ENCODE measurements at regions not wholly inside any gene's neighbourhood (a gene's known extent, or its start where the extent isn't known, plus 50 kb on each side); places are given as distances from the start of the nearest gene placed in this dataset.
"Not testable (repeated sequence)": the region's sequence is repeated elsewhere in the genome, so short reads cannot be mapped to it uniquely, and the experiment has no call there.

DNA sequence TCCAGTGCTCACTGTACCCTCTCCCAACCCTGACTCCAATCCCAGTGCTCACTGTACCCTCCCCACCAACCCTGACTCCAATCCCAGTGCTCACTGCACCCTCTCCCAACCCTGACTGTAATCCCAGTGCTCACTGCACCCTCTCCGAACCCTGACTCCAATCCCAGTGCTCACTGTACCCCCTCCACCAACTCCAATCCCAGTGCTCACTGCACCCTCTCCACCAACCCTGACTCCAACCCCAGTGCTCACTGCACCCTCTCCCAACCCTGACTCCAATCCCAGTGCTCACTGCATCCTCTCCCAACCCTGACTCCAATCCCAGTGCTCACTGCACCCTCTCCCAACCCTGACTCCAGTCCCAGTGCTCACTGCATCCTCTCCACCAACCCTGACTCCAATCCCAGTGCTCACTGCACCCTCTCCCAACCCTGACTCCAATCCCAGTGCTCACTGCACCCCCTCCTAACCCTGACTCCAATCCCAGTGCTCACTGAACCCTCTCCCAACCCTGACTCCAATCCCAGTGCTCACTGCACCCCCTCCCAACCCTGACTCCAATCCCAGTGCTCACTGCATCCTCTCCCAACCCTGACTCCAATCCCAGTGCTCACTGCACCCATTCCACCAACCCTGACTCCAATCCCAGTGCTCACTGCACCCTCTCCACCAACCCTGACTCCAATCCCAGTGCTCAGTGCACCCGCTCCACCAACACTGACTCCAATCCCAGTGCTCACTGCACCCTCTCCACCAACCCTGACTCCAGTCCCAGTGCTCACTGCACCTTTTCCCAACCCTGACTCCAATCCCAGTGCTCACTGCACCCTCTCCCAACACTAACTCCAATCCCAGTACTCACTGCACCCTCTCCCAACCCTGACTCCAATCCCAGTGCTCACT is 136.3 kb upstream of the ZNF618 start:
- not testable (repeated sequence) for DNase-seq (ENCODE audit: low read depth in 2 of 3, low spot score in 2 of 3)

DNA sequence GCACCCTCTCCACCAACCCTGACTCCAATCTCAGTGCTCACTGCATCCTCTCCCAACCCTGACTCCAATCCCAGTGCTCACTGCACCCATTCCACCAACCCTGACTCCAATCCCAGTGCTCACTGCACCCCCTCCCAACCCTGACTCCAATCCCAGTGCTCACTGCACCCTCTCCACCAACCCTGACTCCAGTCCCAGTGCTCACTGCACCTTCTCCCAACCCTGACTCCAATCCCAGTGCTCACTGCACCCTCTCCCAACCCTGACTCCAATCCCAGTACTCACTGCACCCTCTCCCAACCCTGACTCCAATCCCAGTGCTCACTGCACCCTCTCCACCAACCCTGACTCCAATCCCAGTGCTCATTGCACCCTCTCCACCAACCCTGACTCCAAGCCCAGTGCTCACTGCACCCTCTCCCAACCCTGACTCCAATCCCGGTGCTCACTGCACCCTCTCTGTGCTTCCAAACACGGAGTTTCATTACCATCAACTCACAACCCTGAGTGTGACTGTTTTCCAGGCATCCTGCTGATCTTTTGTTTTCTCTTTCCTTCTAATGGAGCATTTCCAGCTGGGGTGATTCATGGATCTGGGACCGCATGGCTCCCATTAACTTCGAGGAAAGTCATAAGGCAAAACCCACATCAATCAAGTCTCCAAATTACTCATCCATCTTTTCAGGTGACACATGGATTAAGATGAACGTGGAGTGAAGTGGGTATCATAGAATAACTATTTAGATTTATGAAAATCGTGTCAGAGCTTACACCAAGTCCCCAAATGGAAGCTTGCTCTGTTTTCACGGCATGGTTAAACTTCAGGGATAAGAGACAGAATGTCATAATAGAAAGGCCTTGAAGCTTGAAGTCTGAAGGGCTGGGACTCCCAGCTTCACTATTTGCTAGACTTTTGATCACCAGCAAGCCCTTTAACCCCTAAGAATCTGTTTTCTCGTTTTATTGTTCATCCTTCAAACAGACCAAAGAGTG is 135.3 kb upstream of the ZNF618 start:
- DNase-seq (ENCODE audit: low read depth in 2 of 3, low spot score in 2 of 3), result not testable (repeated sequence)

DNA sequence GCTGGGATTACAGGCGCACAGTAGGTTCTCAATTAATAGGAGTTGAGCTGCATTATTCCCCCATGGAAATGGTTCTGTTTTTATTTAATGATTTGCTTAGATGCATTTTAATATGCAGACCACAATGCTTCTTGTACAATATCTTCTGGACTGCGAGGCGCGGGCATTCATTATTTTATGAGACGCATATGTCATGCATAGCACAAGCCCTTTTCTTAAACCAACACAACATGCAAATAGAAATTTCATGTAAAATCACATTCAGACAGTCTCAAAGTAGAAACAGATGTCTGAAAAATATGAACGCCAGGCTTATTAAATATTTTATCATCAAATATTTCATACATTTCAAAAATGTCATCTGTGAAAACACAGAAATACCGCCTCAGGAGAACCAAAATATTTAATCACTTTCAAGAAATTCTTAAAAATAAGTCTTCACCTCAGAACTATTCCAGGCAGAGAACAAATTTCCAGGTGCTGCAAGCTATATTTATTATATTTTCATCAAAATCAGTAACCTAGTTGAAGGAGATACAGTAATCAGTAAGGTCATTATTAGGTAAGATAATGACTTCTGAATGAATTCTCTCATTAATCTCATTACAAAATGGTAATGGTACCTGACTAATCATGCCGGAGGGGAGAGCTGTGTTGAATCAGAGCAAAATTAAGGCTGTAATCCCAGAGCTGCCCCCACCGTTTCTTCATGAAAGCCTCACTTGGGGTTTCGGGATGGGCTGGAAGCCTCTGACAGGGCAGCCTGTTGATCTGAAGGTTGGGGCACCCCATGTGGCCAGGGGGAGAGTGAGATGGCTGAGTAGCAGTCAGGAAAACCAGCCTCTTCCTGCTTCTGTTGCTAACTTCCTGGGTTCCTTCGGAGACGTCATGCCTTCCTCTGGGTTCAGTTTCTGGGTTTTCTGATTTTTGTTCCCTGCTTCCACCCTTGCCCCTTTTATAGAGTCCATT is 133.9 kb upstream of the ZNF618 start:
- no peak for DNase-seq (ENCODE audit: low read depth in 2 of 3, low spot score in 2 of 3)

DNA sequence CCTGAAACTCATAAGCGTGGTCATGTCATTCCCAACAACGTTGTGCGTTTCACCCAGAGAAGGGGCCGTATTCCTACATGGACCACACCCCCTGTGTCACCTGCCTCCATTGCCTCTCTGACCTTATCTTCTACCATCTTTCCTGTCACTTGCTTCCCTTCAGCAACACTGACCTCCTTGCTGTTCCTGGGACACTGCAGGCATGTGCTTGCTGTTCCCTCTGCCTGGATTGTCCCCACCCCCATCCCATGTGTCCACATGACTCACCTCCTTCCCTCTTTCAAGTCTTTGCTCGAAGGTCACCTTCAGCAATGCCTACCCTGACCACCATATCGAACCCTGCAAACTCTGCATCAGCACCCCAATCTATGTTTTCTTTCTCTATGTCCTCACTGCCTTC is 133.2 kb upstream of the ZNF618 start:
- no peak for DNase-seq (ENCODE audit: low read depth in 2 of 3, low spot score in 2 of 3)

DNA sequence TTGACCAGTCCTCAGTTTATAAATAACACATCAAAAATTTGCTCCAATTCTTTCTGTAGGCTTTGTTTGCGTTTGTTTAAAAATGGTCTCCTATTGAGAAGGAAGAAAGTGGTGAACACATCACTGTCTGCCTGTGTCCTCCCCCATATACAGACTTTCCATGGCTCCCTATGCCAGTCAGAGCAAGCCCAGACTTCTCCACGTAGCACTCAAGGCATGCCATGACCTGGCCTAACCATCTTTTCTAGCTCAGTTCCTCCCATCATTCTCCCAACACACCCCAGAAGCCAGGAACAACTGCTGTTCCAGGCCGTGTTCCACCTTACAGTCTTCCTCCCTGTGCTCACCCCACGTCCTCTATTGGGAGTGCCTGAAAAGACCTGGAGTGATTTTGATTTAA is 129.6 kb upstream of the ZNF618 start:
- no peak for DNase-seq (ENCODE audit: low read depth in 2 of 3, low spot score in 2 of 3)

DNA sequence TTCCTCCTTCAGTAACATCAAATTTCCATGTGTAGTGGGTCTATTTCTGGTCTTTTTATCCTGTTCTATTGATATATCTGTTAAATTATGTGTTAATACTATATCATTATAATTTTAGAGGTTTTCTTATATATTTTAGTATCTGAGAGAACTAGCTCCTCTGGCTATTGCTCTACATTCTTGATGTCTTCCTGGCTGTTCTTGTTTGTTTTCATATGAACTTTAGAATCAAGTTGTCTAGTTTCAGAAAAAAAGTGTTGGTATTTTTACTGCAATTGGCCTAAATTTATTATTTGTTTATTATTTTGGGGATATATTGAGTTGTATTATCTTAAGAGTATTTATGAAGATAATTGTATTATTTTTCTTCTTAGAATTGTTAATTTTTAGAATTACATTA is 128.0 kb upstream of the ZNF618 start:
- DNase-seq (ENCODE audit: low read depth in 2 of 3, low spot score in 2 of 3), result no peak

DNA sequence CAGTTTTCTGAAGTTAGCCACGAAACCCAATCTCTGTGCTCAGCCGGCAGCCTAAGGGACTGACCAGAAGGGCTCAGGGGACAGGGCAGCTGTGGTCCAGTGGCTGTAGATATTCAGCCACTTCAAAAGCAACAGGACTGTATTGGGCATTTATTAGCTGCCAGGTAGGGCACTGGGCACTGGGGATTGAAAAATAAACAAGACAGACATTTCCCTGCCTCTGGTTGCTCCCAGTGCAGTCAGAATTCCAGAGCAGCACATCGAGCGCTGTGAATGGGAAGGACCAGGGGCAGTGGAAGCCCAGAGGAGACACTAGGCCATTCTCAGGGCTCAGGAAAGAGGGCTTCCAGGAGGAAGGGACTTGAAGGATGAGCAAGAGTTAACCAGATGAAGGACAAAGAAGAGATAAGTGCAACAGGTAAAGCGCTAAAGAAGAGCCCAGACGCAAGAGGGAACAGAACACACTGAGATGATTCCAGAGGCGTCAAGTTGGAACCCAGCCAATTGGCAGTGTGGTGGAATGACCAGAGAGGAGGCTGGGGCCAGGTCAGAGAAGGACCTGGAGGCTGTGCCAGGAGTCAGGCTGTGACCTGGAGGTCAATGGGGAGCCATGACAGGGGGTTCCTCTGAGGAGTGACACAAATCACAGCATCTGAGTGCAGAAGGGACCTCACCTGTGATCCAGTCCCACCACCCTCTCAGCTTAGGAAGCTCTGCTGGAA is 122.5 kb upstream of the ZNF618 start:
- DNase-seq (ENCODE audit: low read depth in 2 of 3, low spot score in 2 of 3), result no peak

DNA sequence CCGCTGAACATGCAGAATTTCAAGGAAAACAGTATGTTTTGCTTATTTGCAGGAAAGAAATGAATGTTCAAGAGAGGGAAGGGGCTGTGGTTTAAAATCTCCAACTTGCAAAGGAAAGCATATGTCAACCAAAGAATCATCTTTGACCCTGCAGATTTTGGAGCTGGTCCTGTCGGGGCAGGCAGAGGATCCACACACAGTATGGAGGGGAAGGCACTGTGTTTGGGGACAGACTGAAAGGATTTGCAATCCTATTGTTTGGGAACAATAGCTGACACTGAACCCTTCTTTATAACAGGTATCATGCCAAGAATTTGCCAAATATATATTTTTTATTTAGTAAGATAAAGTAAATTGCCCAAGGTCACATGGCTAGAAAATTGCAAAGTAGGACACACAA is 121.4 kb upstream of the ZNF618 start:
- no peak for DNase-seq (ENCODE audit: low read depth in 2 of 3, low spot score in 2 of 3)

DNA sequence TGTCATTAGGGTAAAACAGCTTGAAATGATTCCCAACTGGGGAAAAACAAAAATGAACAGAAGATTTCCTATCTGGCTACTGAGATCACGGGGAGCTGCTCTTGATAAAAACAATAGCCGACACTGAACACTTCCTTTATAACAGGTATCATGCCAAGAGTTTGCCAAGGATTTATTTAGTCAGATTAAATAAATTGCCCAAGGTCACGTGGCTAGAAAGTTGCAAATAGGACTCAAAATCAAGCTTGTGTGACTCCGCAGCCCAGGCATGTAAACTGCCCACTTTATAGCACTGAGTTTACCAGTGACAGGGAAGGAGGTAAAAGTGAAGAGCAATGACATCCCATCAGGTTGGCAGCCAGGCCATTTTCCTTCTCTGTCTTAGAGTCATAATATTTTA is 120.7 kb upstream of the ZNF618 start:
- DNase-seq (ENCODE audit: low read depth in 2 of 3, low spot score in 2 of 3), result no peak

DNA sequence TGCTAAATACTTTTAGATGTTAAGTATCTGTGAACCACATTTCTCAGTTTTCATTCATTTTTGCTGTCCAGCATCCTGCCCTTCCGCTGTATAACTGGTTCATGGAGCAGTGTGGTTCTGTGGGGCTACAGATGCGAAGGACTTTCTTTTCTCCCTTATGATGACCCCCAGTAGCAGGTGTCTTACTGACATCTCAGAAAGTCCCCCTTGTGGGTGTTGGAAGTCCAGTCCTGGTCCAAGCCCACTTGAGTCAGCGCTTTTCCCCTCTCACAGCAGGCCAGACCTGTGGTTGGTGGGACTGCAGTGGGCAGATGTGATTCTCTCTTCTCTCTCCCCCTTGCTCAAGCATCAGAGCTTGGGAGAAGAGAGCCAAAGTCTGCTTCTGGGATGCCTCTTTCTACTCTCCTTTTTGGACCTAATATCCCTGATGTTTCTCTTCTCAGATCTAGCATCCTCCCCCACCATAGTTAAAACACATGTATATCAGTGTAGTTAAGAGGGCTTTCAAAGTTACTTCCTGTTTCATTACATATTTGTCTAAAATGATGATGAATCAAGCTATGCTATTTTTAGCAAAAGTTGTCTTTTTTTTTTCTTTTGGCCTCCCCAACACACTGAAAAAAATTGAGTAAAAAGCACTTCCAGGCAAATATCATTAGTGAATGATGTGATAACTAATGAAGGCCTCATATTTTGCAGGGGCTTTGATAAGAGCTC is 119.5 kb upstream of the ZNF618 start:
- DNase-seq (ENCODE audit: low read depth in 2 of 3, low spot score in 2 of 3), result no peak

DNA sequence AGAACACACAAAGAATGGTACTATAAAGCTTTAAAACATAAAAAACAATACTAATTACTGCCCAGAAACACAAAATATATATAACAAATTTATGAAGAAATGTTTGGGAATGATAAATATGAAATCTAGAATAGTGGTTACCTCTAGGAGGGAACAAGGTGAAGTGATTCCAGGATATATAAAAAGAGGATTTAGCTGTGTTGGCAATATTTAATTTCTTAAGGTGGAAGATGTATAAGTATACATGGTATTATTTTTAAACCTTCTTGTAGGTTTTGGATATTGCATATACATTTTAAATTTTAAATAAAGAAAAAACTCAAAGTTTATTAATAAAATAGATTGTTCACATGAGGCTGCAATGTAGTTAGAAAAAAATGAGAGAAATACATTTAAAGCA is 112.7 kb upstream of the ZNF618 start:
- no peak for DNase-seq (ENCODE audit: low read depth in 2 of 3, low spot score in 2 of 3)

DNA sequence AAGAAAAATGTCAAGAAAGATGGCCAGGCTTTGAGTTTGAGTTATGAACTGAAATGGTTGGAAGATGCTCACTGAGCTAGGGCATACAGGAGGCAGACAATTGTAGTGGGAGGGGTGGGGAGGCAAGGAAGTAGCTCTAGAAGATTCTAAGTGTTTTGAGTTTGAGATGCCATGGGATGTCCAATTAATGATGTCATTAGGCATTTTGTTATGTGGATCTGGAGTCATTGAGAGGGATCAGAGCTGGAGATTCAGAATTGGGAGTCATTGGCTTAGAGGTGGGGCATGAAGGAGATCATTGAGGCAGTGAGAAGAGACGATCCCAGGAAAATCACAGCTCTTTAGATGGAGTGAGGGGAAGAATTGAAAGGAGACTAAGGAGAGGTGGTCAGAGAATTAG is 111.5 kb upstream of the ZNF618 start:
- no peak for DNase-seq (ENCODE audit: low read depth in 2 of 3, low spot score in 2 of 3)

DNA sequence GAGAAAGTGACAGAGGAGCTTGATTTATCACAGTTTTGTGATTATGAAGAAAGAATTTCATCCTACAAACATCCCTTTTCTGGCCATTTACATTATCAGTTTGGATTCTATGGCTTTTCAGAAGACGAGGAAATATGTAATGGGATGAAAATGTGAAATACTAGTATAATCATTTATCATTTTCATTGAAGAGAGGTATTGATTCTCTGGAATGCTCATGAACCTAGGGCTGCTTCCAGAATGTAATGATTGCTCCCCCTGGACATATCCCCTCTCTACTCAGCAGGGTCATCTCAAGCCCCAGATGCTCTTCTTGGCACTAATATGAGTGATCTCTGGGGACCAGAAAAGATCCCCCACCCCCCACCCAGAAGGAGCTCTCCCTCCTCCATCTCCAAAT is 106.7 kb upstream of the ZNF618 start:
- DNase-seq (ENCODE audit: low read depth in 2 of 3, low spot score in 2 of 3), result no peak

DNA sequence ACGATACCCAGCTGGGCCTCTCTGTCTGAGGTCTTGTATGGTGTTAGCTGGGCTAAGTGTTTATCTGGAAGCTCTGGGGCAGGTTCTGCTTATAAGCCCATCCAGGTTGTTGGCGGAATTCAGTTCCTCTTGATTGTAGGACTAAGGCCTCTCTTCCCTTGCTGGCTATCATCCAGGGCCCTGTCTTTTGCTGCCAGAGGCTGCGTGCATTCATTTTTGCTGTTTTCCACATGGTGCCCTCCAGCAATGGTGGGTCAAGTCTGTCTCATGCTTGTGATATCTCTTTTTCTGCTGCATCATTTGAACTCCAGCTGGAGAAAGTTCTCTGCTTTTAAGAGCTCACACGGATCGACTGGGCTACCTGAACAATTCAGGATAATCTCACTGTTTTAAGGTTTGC is 105.7 kb upstream of the ZNF618 start:
- no peak for DNase-seq (ENCODE audit: low read depth in 2 of 3, low spot score in 2 of 3)

DNA sequence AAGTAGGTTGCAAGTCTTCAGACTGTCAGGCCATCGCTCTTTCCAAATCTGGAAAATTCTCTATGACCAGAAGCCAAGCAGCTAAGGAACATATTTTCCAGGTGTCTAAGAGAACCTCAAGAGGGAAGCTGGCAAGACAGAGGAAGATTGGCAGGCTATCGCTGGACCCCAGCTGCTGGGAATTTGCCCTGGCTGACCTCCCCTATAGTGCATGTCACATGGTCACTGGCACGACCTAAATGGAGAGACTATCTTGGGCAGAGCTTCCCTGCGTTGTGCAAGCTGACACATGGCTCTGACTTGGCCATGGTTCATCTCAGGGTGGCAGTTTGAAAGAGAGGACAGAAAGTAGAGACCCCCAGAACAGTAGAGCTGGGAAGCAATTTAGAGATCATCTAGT is 104.9 kb upstream of the ZNF618 start:
- DNase-seq (ENCODE audit: low read depth in 2 of 3, low spot score in 2 of 3), result no peak

DNA sequence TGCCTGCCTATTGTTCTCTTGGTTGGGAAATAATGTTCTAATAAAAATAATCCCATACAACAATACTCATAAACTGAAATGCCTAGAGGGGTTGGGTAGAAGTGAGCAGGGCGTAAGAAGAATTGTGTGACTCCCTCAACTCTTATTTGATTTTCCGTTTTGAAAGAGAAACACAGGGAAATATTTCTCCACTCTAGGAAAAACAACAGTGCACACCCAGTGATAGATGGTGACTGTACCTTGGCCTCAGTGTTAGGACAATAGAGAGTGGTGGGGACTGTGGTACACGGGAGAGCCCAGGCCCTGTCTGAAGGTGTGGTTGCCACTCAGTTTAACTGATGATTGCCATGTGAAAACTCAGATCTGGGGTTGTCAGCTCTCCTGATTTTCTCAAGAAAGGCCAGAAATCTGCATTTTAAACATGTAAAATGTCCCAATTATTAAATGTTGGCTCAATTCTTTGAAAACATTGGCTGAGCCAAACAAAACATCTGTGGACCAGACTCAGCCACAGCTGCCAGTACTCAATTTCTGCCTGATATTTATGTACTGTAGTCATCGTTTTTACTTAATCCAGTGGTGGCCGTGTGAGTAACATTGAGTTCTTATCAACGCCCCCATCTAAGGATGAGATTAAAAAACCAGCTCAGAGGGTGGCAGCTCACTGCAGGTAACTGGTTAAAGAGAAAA is 103.8 kb upstream of the ZNF618 start:
- DNase-seq (ENCODE audit: low read depth in 2 of 3, low spot score in 2 of 3), result no peak

DNA sequence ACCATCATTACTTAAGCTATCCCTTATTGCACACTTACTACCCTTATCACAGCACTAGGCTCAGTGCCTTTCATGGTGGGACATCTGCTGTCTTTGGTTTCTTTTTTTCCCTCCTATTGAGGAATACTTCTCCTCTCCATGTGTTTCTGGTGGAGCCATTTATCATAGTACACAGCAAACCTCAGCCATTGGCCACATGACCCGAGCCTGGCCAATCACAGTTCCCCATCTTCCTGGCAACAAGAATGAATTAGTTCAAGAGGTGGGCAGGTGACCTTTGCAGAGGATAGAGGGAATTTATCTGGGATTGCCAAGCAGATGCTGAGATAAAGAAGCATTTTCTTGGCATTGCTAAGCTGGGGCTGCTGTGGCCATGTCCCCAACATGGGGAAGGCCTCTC is 101.1 kb upstream of the ZNF618 start:
- DNase-seq (ENCODE audit: low read depth in 2 of 3, low spot score in 2 of 3), result no peak

DNA sequence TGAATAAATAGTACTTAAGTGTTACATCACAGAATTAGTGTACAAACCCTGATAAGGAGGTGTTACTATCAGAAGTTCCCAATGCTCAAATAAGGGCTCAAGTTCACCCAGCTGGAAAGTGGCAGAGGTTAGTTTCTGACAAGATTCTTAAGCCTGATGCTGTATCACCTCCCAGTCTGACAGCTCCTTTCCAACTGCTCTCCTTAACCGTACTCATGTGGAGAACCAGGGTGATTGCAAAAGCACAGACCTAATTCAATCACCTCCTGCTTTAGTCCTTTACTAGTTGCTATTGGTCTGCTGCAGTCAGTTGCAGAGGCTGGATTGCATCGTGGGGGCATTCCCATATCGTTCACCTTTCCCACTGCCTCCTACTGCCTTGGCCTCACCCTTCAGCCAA is 100.4 kb upstream of the ZNF618 start:
- no peak for DNase-seq (ENCODE audit: low read depth in 2 of 3, low spot score in 2 of 3)

DNA sequence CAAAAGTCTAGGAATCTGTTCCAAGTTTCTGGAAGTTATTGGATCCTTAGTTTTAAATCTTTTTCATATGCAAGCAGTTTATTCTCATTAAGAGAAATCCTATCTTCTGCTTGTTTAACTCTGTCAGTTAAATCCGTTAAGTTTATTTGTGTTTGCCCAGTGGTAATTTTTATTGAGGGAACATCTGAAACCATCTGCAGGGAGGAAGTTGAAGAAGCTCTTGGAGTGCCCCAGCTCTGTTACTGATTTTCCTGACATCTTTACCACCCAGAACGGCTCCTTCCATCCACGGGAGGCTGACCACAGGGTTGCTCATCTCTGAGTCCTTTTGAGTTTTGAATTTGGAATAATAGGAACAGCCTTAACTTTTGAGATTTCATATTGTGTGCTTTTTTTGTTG is 99.9 kb upstream of the ZNF618 start:
- no peak for DNase-seq (ENCODE audit: low read depth in 2 of 3, low spot score in 2 of 3)

Measured in activated CD8-positive, alpha-beta memory T cell treated with anti-CD3 and anti-CD28 coated beads for 48 hours (primary cell).